Stimulated activated naive CD4-positive, alpha-beta T cell treated with Interleukin-2 at 50 U/mL for 16 hours (primary cell): ENCODE measurements at regions not wholly inside any gene's neighbourhood (a gene's known extent, or its start where the extent isn't known, plus 50 kb on each side); places are given as distances from the start of the nearest gene placed in this dataset.

Experiments
- DNase-seq: peaks from one replicate; lab custom pipeline; 2025; lab: John Stamatoyannopoulos, UW

DNA sequence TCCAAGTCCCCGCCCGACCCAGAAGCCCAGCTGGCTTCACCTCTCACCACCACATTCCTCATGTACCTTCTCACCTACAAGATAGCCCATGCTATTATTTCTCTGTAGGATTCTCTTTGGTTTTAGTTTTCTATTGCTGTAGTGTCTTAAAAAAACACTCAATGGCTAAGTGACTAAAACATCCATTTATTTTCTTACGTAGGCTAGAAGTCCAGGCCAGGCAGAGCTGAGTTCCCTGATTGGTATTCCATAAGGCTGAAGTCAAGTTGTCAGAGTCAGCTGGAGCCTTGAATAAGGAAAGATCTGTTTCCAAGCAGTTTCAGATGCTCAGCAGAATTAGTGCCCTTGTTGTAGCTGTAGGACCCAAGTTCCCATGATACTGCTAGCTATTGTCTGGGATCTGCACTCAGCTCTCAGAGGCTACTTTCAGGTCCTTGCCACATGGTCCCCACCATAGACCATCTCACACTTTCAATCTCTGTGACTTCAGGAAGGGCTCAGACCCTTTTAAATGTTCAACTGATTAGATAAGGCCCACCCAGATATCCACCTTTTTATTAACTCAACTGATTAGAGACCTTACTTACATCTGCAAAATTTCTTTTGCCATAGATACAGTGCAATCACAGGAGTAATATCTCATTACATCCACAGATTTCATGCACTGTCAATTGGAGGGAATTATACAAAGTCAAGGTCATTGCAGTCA, 371.0 kb downstream of the TGFB2 start:
- no peak for DNase-seq

DNA sequence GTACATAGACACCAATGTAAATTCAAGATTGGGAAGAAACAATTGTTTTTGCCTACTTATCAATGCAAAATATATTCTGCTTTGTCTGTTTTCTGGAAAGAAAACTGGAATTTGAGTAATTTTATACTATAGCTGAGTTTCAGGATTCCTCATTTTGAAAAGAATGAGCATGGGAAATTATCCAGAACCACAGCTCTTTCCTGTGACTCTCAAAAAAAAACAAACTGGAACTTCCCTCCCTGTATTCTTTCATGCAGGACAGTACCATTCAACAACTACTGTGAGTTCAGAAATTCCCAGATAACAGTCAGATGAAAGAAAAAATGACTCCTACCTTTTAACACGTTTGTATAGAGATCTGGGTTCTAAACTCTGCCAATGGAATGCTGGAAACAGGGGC, 372.4 kb downstream of the TGFB2 start:
- DNase-seq: no peak

DNA sequence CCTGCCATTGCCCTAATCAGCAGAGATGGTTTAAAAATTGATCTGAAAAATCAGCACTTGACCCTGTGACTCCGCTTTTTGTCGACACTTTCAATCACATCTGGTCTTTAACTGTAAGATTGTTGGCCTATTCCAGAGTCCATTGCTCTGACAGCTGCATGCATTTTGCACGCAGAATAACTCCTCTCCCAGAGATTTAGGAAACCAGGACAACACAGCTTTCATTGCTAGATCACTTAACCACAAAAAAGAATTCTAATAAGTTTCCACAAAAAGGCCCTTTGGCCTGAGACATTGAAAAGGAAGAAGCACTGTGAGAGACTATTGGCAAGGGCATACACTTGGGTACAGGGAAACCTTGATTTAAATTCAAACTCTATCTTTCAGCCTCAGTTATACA, 373.1 kb downstream of the TGFB2 start:
- DNase-seq: no peak

DNA sequence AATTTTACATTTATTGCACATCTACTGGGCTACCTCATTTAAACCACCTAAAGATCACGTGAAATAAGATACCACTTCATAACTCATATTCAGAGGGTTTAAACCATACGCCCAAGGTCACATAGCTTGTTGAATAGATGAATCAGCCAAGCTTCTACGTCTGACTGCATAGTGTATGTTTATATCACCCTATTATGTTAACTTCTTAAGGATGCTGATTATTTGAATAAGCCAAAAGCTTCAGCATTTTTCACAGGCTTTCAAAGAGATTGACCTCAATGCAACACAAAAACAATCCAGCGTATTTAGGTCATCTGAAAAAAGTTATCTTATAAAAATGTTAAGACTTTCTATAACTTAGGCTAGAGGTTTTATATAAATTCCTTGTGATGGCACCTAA, 373.8 kb downstream of the TGFB2 start:
- DNase-seq: no peak

DNA sequence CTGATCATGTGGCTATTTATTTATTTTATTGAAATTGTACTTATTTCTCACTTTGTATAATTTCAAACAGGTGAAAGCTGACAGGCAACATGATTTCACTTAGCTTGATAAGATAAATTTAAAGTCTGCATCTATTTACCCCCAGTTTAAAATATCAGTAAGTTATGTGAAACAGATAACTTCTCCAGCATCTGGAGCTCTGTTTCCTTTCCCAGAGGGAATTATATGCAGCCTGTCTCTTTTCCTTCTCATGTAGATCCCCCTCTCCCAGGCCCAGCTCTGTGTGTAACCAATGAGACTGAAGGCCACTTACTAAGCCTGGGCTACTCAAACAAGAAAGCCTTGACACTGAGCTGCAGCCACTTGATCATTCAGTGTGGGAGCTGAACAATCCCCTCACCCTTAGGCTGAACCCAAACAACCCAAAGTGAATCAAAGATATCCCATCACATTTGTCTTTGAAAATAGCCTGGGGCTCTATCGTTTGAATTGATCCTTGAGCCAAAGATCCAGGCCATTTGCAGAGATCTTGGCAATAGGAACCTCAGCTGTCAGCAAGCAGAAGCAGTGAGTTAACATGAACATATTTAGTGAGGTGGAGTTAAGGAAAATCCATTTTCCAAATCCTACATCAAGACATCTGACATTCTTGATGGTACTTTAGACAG, 383.9 kb downstream of the TGFB2 start:
- DNase-seq: no peak

DNA sequence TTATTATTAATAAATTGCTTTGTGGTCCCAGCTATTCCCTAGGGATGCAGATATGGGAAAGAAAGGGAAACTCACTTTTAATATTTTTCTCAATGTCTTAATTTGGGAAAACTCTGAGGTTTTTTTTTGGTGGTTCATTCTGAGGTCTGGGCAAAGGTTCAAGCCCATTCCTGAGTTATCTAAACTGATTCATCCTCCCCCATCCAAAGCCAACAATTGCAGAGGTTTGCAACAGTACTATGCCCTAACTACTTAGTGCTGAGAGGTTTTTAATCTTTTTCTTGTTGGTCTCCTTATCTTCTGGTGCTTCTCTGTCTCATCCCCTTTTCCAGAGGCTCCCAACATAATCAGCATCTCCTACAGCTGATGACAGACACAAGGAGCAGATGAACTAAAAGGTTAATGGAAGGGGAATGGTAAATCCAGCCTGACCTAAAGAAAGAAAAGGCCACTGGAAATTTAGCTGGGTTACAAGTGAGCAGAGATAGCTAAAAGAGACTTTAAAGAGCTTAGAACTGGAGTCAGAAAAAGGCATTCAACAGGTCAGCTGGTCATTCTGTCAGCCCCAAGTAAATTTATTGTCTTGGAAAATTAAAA, 390.4 kb downstream of the TGFB2 start:
- no peak for DNase-seq

DNA sequence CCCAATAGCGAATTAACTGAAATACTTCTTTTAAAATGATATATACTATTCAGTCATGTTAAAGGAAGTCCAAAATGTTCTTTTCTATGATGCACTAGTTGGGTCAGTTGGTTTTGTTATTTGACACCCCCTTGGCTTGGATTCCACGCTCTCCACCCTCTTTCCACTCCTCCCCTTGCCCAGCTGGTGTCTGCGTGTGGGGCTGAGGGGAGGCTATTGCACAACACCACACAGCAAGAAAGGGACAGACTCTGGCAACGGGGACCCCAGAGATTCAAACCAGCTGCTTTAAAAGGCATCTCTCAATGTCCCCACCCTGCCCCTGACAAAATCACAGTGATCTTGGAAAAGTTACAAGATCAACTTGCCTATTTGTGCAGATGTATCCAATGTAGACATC, 394.3 kb downstream of the TGFB2 start:
- DNase-seq: no peak

DNA sequence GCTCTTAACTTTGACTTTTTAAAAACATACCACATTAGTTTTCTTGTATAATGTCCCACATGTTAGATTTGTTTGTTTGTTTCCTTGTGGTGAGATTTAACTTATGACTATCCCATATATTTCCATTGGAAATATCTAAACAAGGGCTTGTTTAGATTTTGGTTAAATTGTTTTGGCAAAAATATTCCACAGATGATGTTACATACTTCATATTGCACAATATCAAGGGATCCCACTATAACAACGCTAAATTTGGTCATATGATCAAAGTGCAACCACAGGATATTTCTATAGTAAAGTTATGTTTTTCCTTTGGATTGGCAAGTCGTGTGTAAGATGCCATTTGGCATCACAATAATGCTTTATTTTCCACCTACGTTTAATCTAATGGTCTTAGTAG, 396.7 kb downstream of the TGFB2 start:
- no peak for DNase-seq

DNA sequence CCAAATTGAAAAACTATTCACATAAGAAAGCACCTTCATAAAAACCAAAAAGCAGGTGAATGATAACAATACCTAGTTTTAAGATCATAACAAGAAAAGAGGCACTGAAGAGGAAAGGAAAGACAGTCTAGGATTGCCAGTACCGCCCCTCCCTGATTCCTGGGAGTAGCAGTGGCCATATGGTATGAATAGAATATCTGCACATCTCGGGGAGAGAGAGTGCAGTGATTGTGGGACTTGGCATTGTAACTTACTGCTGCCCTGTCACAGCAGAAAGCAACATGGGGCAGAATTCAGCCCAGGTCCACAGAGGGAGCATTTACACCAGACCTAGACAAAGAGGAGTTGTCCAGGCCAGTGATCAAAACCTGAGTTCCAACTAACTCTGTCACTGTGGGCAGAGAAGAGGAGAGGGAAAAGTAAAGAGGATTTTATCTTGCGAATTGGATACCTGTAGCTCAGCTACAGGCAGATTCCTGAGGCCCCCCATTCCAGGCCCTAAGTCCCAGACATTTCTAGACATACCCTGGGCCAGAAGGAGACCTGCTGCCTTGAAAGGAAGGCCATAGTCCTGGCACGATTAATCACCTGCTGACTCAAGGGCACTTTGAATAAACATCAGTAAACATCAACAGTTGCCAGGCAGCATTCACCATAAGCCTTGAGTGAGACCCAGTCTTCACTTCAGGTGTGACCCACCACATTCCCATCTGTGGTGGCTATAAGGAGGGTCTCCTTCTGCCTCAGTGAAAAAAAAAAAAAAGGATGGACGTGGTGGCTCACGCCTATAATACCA, 397.5 kb downstream of the TGFB2 start:
- no peak for DNase-seq

DNA sequence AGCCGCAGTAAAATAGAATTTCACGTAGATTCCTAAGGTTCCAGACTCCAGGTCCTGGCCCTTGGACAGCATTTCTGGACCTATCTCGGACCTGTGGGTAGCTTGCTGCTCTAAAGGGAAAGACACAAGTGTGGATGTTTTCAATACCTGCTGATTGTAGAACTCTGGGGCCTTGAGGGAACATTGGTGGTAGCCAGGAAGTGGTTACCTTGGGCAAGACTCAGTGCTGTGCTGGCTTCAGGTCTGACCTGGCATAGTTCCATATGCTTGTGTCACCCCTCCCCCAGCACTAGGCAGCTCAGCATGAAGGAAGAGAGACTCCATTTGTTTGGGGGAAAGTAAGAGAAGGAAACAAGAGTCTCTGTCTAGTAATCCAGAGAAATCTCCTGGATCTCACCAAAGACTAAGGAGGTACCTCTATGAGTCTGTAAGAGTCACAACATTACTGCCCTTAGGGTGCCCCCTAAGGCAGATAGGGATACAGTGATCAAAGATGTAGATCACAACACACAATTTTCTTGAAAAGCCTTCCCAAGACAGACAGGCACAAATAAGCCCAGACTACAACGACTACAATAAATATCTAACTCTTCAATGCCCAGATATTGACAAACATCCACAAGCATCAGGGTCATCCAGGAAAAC, 398.8 kb downstream of the TGFB2 start:
- DNase-seq: no peak

DNA sequence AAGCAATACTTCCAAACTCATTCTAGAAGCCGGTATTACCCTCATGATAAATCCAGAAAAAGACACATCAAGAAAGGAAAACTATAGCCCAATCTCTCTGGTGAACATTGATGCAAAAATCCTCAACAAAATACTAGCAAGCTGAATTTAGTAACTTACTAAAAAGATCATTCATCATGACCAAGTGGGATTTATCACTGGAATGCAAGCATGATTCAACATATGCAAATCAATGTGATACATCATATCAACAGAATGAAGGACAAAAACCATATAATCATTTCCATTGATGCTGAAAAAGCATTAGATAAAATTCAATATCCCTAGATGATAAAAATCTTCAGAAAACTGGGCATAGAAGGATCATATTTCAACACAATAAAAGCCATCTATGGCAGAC, 402.9 kb downstream of the TGFB2 start:
- DNase-seq: no peak

DNA sequence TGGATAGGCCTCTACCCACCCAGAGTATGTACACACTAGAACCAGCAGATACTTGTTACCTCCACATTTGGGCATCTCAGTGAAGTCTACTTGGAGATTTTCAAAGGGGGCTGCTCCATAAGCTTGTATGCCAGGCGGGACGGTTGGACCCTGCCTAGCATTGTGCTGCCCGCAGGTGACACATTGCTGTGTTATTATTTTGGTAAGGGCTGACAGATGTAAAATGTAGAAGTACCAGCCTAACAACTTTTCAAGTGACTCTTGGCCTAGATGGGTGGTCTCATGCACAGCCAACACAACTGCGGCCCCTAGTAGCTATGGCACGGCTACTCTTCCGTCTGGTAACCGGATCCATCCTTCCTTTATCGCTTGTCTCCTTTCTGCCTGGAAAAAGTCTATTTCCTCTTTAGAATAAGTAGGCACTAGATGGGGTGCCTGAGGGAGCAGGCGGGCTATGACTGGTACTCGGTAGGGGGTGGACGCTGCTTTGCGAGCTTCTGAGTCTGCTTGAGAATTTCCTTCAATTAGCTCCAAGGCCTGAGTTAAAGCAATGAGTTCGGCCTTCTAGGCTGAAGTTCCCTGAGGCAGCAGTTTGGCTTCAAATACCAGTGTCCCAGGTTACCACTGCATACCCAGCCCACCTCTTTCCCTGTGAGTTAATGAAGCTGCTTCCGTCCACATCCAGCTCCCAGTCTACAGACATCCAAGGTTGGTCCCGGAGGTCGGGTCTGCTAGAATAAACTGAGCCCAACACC, 405.3 kb downstream of the TGFB2 start:
- DNase-seq: no peak

DNA sequence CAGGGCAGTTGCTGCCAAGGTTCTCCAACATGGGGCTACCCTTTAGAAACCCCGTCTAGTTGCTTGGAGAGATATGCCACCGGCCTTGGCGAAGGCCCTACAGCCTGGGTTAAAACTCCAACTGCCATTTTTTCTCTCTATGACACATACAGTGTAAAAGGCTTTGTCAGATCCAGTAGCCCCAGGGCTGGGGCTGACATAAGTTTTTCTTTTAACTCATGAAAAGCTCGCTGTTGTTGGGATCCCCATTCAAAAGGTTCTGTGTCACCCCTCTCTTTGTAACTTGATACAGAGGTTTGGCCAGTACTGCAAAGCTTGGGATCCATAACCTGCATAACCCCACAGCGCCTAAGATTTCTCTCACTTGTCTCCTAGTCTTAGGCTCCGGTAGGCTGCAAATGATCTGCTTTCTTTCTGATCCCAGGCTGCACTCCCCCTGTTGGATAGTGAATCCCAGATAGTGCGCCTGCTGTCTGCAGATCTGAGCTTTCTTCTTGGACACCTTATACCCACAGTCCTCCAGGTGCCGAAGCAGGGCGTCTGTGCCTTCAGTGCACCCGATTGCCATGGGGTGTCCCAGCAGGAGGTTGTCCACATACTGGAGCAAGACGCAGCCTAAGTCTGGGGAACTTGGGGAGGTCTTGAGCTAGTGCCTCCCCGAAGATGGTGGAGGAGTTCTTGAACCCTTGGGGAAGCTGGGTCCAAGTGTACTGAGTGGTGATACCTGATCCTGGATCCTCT, 406.2 kb downstream of the TGFB2 start:
- no peak for DNase-seq

DNA sequence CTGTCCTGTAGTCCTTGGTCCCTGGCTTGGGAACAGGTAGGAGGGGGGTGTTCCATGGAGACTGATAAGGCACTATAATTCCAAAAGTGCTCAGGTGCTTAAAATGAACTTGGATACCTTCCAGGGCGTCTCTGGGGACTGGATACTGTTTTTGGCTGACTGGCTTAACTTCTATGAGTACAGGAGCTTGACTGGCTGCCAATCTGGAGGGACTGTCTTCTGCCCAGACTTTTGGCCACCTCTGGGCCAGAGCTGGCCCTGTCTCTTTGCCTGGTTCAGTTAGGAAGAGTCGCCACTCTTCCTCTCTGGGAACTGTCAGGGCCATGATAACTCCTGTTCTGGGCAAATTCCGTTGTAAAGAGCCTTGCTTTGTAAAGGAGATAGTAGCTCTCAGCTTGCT, 407.0 kb downstream of the TGFB2 start:
- DNase-seq: no peak

DNA sequence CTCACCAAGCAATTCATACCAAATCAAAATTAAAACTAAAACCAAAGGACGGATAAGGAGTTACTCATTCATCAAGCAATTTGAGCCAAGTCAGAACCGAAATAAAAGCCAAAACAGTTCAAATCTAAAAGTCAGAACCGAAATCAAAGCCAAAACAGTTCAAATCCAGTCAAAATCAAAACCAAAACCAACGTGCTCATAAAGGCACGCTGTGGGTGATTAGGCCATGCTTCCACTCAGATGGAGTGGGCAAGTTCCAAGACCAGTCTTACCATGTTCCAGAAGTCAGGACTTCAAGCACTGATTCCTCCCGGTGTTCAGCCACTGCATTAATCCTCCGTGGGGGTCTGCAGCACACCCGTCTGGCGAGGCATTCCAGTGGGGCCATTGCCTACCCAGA, 409.3 kb downstream of the TGFB2 start:
- no peak for DNase-seq

DNA sequence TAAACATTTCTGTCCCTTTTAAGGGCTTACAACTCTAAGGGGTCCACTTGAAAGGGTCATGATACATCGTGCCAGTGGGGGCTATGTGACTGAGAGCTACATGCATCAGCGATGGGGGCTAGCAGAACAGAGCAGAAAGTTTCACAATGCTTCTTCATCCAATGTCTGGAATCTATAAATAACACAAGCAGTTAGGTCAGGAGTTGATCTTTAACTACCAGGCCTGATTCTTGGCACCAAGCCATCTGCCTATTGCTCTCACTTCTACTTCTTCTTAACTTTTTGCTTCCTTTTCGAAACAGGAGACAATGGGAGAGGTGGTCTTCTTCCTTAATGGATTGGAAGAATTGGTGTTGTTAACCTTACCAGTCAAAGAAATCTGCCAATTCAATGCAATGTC, 410.0 kb downstream of the TGFB2 start:
- DNase-seq: no peak

DNA sequence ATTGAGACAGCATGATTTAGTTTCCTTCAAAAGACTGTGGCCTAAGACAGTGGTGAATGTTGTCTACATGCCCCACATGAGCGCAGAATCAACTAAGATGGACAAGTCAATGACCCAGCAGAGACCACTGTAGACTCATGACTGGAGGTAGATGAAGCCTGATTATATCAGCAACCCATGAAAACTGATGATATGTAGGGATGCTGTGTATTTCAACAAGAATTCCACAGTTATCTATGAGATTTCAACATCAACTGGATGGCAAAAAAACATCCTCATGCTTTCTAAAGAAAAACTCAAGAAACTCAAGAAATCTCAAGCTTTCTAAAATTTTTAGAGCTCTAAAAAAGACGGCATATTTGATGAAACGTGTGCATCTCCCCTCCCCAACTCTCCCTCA, 413.9 kb upstream of the LYPLAL1 start:
- DNase-seq: no peak

DNA sequence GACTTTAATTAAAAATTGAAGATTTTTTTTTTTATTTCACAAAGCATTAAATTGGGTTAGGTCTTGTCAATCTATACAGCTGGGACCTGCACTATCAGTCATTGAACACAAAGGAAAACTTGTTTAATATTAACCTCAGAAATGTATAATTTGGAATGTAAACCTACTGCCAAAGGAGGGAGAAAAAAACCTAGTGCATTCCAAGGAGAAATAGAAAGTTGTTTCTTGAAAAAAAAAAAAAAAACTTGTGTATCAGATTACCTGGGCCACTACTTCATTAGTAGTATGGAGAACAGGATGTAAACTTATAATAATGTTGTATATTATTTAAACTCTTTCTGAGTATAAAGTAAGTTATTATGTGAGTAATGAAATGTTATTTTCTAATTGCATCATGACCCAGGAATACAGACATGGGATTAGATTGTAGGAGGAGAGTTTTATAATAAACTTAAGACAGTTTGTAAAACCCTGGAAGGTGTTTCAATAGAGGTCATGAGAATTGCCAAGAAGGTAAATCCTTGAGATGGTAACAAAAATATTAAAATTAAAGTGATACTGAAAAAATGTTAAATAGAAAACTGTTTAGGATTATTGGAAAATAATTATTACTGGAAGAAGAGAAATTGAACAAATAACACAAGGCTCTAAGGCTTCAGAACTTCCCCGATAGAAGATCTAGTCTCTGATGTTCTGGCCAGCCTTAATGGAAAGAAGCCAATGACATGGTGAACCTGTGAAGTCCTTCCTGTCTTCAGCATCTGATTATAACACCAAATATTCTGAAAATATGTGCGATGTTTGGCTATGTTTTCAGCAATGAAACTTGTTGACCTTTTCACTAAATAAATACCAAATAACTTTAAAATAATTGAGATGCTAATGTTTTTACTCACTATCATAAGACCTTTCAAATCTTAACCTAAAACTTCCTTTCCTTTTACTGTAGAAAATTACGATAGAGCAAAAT, 412.8 kb upstream of the LYPLAL1 start:
- DNase-seq: no peak

DNA sequence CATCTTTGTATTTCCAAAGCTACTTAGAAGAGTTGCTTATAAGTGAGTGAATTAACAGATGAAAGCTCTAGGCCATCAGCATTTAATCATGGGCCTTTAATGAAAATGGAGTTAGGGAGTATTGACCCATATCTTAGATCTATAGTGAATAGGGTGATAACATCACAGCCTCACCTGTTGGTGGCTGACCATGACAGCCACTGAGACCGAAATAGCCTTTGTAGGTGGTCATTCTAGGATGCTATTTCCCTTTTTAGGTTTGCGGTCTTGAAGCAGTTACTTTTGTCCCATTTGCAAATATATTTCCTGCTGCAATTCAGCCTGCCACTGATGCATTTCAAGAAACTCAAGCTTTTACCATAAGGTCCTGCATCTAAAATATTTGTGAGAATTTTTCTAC, 410.1 kb upstream of the LYPLAL1 start:
- DNase-seq: no peak

DNA sequence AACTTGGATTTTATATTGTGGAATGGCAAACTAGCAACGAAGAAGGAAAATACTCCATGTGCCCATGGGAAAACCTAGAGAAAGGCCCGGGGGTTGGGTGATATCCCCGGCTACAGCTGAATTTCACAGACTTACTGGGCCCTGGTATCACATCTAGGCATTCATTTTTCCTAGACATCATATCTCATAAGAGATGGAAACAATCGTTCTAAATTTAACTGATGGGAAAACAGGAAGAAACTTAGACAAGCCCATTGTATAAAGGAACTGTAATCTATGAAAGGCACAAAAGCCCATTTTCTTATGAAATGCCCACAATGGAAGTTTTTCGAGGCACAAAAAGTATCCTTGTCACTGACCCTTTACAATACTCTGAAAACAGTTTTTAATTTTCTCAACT, 407.9 kb upstream of the LYPLAL1 start:
- DNase-seq: no peak
